Natural killer cell (primary cell): ENCODE measurements at regions not wholly inside any gene's neighbourhood (a gene's known extent, or its start where the extent isn't known, plus 50 kb on each side); places are given as distances from the start of the nearest gene placed in this dataset.

Experiments
- ATAC-seq, 3 donors: fragments of 150-1000 bp in 2 of 3; fragments of 200-7000 bp in 1 of 3; cut with Tn5 transposase; 1 replicate in 1 of 3; 2 replicates in 2 of 3; pipeline ENCODE4 v1.10.0; 2021; ENCODE audit warnings: mild to moderate bottlenecking in 2 of 3, moderate library complexity in 2 of 3
- DNase-seq, 2 donors: peaks; one replicate each; pipeline versions ENCODE4 v3.0.0 to v3.0.0-alpha.2; 2013 to 2021; ENCODE audit warnings: mixed read lengths in 1 of 2
- H3K27ac ChIP-seq: one replicate; pipeline ENCODE4 v1.5.1; 2013; ENCODE audit warnings: mild to moderate bottlenecking, low read length
- H3K27me3 ChIP-seq: one replicate; pipeline ENCODE4 v1.6.1; 2013; ENCODE audit warnings: low read length; ENCODE audit not compliant: control insufficient read depth, insufficient read depth
- H3K36me3 ChIP-seq: one replicate; pipeline ENCODE4 v1.6.1; 2013; ENCODE audit warnings: low read length; ENCODE audit not compliant: control insufficient read depth, insufficient read depth
- H3K4me1 ChIP-seq: one replicate; pipeline ENCODE4 v1.6.1; 2013; ENCODE audit warnings: low read length; ENCODE audit not compliant: control insufficient read depth, insufficient read depth
- H3K4me3 ChIP-seq: one replicate; pipeline ENCODE4 v1.5.1; 2013; ENCODE audit warnings: low read length
- H3K9me3 ChIP-seq: one replicate; pipeline ENCODE4 v1.6.1; 2013; ENCODE audit warnings: low read length; ENCODE audit not compliant: control insufficient read depth, insufficient read depth
- H3K27ac Mint-ChIP-seq, 2 donors: one replicate each; pipeline ENCODE4 v1.8.0; 2022; ENCODE audit warnings: mild to moderate bottlenecking in 2 of 2, mixed read lengths in 2 of 2, moderate library complexity in 1 of 2
- H3K27me3 Mint-ChIP-seq, 2 donors: one replicate each; pipeline ENCODE4 v1.8.0; 2022; ENCODE audit warnings: low read depth in 2 of 2, mixed read lengths in 2 of 2
- H3K36me3 Mint-ChIP-seq: one replicate; pipeline ENCODE4 v1.8.0; 2022; ENCODE audit warnings: mixed read lengths
- H3K4me1 Mint-ChIP-seq, 2 donors: one replicate each; pipeline ENCODE4 v1.8.0; 2022; ENCODE audit warnings: mixed read lengths in 2 of 2
- H3K4me3 Mint-ChIP-seq: one replicate; pipeline ENCODE4 v1.8.0; 2022; ENCODE audit warnings: mild to moderate bottlenecking, moderate library complexity, mixed read lengths
- H3K9me3 Mint-ChIP-seq, 2 donors: one replicate each; pipeline ENCODE4 v1.8.0; 2022; ENCODE audit warnings: mixed read lengths in 2 of 2
- CTCF ChIP-seq: fragments of 200-600 bp; IDR thresholded peaks from one replicate; pipeline ENCODE4 v1.8.0; 2022; ENCODE audit warnings: antibody characterized with exemption
- WGBS: methylation state at CpG from one replicate; pipeline ENCODE4 v1.1.7; 2013; ENCODE audit warnings: missing lambda C conversion rate; ENCODE audit not compliant: insufficient coverage; 5-methylcytosine and 5-hydroxymethylcytosine counted together
- intact Hi-C: fragments of 100-400 bp; cut with micrococcal nuclease; formaldehyde crosslinking; loops from one replicate; pipeline ENCODE4 v1.14.2; 2022

DNA sequence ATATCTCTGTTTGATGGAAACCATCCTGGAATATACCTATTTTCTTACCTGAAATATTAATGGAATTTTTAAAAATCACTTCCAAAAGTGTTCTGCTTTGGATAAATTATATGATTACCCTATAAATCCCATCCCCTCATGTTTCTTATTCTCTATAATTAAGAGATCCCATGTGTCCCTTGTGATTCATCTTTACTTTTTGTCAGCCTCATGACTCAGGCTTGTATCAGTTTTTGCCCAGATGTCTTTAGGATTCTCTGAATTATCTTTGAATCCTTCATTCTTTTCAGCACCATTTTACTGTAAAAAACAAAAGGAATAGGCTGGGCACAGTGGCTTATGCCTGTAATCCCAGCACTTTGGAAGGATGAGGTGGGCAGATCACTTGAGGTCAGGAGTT is 804.5 kb upstream of the CITED2 start:
- Mint-ChIP-seq H3K4me1 (no peaks in the 10 kb centered on the region), H3K4me3 (no peak overlapping the region), H3K27ac (no peak overlapping the region), H3K27me3 (no peaks in the 10 kb centered on the region), H3K36me3 (no peaks in the 10 kb centered on the region), H3K9me3 (peaks cover 0 to 2% of the 10 kb centered on the region in 2 donors)
- Histone ChIP-seq H3K27ac (no peak overlapping the region), H3K9me3 (no peaks in the 10 kb centered on the region), H3K36me3 (no peaks in the 10 kb centered on the region), H3K4me1 (no peaks in the 10 kb centered on the region), H3K4me3 (no peak overlapping the region), H3K27me3 (no peaks in the 10 kb centered on the region)
- DNase-seq (no peak), ATAC-seq (no peak)
- no peak for TF ChIP-seq CTCF
- intact Hi-C loops = no loop called here

DNA sequence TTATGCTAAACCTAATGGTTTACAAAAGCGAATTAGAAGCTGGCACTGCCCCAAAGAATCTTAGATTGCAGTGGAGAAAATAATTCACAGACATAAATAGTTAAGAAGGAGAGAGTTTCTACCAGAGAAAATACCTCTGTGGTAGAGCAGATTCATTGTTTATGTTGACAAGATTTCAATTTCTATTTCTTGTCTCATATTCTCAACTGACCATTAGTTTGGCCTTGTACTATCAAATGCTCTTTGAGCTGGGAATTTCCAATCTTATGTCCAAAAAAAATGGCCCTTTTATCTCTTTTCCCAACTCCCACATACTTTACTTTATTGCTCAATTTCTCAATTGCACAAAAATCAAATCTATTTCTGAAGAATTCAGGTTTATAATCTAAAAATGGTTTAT is 804.1 kb upstream of the CITED2 start:
- Histone ChIP-seq H3K36me3 (no peaks in the 10 kb centered on the region), H3K9me3 (no peaks in the 10 kb centered on the region), H3K4me1 (no peaks in the 10 kb centered on the region), H3K27ac (no peak overlapping the region), H3K4me3 (no peak overlapping the region), H3K27me3 (no peaks in the 10 kb centered on the region)
- no CpG with 5 or more reads among the region's 1 CpG for WGBS
- ATAC-seq = no peak
- intact Hi-C loops = no loop called here
- Mint-ChIP-seq H3K36me3 (no peaks in the 10 kb centered on the region), H3K27me3 (no peaks in the 10 kb centered on the region), H3K4me1 (no peaks in the 10 kb centered on the region), H3K27ac (no peak overlapping the region), H3K9me3 (peaks cover 0 to 2% of the 10 kb centered on the region in 2 donors), H3K4me3 (no peak overlapping the region)
- TF ChIP-seq CTCF = no peak
- DNase-seq = no peak

- no peaks in the 10 kb centered on the region for H3K36me3 Mint-ChIP-seq
- no peaks in the 10 kb centered on the region for H3K27me3 Mint-ChIP-seq
- DNase-seq (no peak), ATAC-seq (no peak)
- no peak overlapping the region for H3K4me3 Mint-ChIP-seq
- intact Hi-C loops = no loop called here
- H3K27ac ChIP-seq = no peak overlapping the region
- no peak for TF ChIP-seq CTCF
- peaks cover 2 to 5% of the 10 kb centered on the region in 2 donors for H3K9me3 Mint-ChIP-seq
- H3K9me3 ChIP-seq = no peaks in the 10 kb centered on the region
- no peaks in the 10 kb centered on the region for H3K36me3 ChIP-seq
- H3K4me3 ChIP-seq = no peak overlapping the region
- no peaks in the 10 kb centered on the region for H3K27me3 ChIP-seq
- no peaks in the 10 kb centered on the region for H3K4me1 ChIP-seq
- WGBS = 93% methylated on average over 1 of the region's 1 CpG
- no peaks in the 10 kb centered on the region for H3K4me1 Mint-ChIP-seq
- no peak overlapping the region for H3K27ac Mint-ChIP-seq
Measured at GRCh38 chr6:140176306-140176705, 801.9 kb upstream of the CITED2 start.

DNA sequence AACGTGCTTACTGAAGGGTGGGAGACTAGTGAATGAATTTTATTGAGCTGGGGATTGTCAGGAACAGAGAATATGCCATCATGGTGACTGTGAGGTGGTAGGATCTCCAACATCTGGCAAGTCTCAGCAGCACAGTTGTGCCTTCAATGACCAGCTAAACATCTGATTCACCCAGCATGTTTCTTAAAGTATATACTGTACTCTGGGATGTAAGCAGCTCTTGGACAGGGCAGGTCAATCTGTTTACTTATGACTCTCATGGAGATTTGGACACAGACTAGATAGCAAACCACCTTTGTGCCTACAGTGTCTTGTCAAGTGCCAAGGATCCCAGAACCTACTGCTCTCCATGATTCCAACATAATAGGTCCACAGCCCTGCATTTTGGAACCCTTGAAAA is 801.0 kb upstream of the CITED2 start:
- Mint-ChIP-seq H3K4me1 (no peaks in the 10 kb centered on the region), H3K4me3 (no peak overlapping the region), H3K9me3 (peaks cover 2 to 5% of the 10 kb centered on the region in 2 donors), H3K27me3 (no peaks in the 10 kb centered on the region), H3K27ac (no peak overlapping the region), H3K36me3 (no peaks in the 10 kb centered on the region)
- 82% methylated on average over 1 of the region's 1 CpG for WGBS
- Histone ChIP-seq H3K4me1 (no peaks in the 10 kb centered on the region), H3K27ac (no peak overlapping the region), H3K9me3 (no peaks in the 10 kb centered on the region), H3K27me3 (no peaks in the 10 kb centered on the region), H3K36me3 (no peaks in the 10 kb centered on the region), H3K4me3 (no peak overlapping the region)
- intact Hi-C loops = no loop called here
- no peak for DNase-seq
- no peak for ATAC-seq
- no peak for TF ChIP-seq CTCF
